Heart right ventricle (tissue), 16 donors: ENCODE measurements at regions not wholly inside any gene's neighbourhood (a gene's known extent, or its start where the extent isn't known, plus 50 kb on each side); places are given as distances from the start of the nearest gene placed in this dataset.
"Not testable (repeated sequence)": the region's sequence is repeated elsewhere in the genome, so short reads cannot be mapped to it uniquely, and the experiment has no call there.

Experiments
- ATAC-seq, 8 donors: fragments of 200-7000 bp; cut with Tn5 transposase; one replicate each; pipeline ENCODE4 v1.9.1; 2020; ENCODE audit warnings: mild to moderate bottlenecking in 8 of 8, moderate library complexity in 8 of 8, moderate number of reproducible peaks in 1 of 8
- DNase-seq, 2 donors: peaks; one replicate each; pipeline ENCODE4 v3.0.0-alpha.2; 2020
- H3K27ac ChIP-seq, 10 donors: fragments of 200-600 bp; sonication (generic) in 2 of 10; one replicate each; pipeline versions ENCODE4 v1.5.0 to v1.8.0; 2020 to 2022; ENCODE audit warnings: mild to moderate bottlenecking in 3 of 10
- H3K27me3 ChIP-seq, 7 donors: fragments of 200-600 bp; one replicate each; pipeline ENCODE4 v1.8.0; 2021 to 2022; ENCODE audit warnings: mild to moderate bottlenecking in 2 of 7
- H3K36me3 ChIP-seq, 9 donors: fragments of 200-600 bp; sonication (generic) in 1 of 9; one replicate each; pipeline versions ENCODE4 v1.5.0 to v1.8.0; 2020 to 2022; ENCODE audit warnings: mild to moderate bottlenecking in 2 of 9
- H3K4me1 ChIP-seq, 9 donors: fragments of 200-600 bp; sonication (generic) in 1 of 9; one replicate each; pipeline versions ENCODE4 v1.5.0 to v1.8.0; 2020 to 2022; ENCODE audit warnings: mild to moderate bottlenecking in 4 of 9
- H3K4me3 ChIP-seq, 10 donors: fragments of 200-600 bp; sonication (generic) in 2 of 10; one replicate each; pipeline versions ENCODE4 v1.5.0 to v1.8.0; 2020 to 2022; ENCODE audit warnings: mild to moderate bottlenecking in 7 of 10, moderate library complexity in 2 of 10
- H3K9me3 ChIP-seq, 11 donors: fragments of 200-600 bp in 10 of 11; sonication (generic) in 2 of 11; one replicate each; pipeline versions ENCODE4 v1.5.0 to v1.8.0; 2013 to 2022; ENCODE audit warnings: mild to moderate bottlenecking in 2 of 11, control low read depth in 1 of 11, moderate library complexity in 1 of 11
- CTCF ChIP-seq, 9 donors: fragments of 200-600 bp; sonication (generic) in 2 of 9; IDR thresholded peaks; one replicate each; pipeline versions ENCODE4 v1.5.0 to v1.8.0; 2021 to 2022; ENCODE audit warnings: antibody characterized with exemption in 9 of 9, mild to moderate bottlenecking in 5 of 9, moderate library complexity in 1 of 9
- WGBS, 2 donors: extraction: QIAGEN DNeasy Blood & Tissue Kit; methylation state at CpG; one replicate each; pipeline ENCODE4 v1.1.7; 2013; ENCODE audit warnings: inconsistent platforms in 1 of 2; 5-methylcytosine and 5-hydroxymethylcytosine counted together
- intact Hi-C, 10 donors: fragments of 100-400 bp; cut with DNase I; formaldehyde crosslinking; loops; one replicate each; pipeline versions ENCODE4 v1.11.1 to v1.14.2; 2022
- donor health status: Arrhythmogenic right ventricular cardiomyopathy.
- donor health status: ischemic (EF 13 %, LVEDD 7.1; RV severe dilation, severe dysfunction).
- donor health status: healthy with polysubstance abuse.
- donor health status: DM: no; HTN: yes; CAD: no.
- donor health status: DM: no; HTN: no; CAD: no.
- donor health status: ischemic (EF 25% LVEDD 6.9; RV normal size, moderate dysfunction).
- donor health status: ischemic (EF 25% LVEDD 5.7; RV mildly dilated, moderate dysfunction).
- donor health status: healthy.
- donor health status: DM: yes; HTN: yes; CAD: no.
- donor health status: Ischemic cardiomyopathy.
- donor health status: ischemic (EF 35%, LVEDD 5.7; RV mildly dilated, moderate dysfunction).
- donor health status: nonischemic (EF 11% LVEDD 7.7; RV severe dilation, severe dysfunction).
- donor health status: DM: yes; HTN: yes; CAD: no.
- donor health status: PGD.
- donor health status: ischemic (EF 29% LVEDD 5.4; RV normal size, mild dysfunction).
- donor health status: nonischemic (EF 23%, LVEDD 6.1; RV moderate dilation, normal function).

GRCh38 chr2:31805688-31806087 is 205.1 kb downstream of the MEMO1 start:
- ATAC-seq (no peak), DNase-seq (no peak)
- H3K27ac ChIP-seq = no peak overlapping the region
- WGBS, 2 donors = 82 to 85% methylated on average over 16 of the region's 16 CpGs
- intact Hi-C loops = no loop called here
- TF ChIP-seq CTCF (IDR thresholded peaks at IDR 0.05) = no peak
- no peaks in the 10 kb centered on the region for H3K36me3 ChIP-seq
- H3K27me3 ChIP-seq = peaks cover 0 to 5% (median 0%) of the 10 kb centered on the region in 7 donors
- no peak overlapping the region for H3K4me3 ChIP-seq
- peaks cover 0 to 7% (median 0%) of the 10 kb centered on the region in 9 donors for H3K4me1 ChIP-seq
- H3K9me3 ChIP-seq = no peaks in the 10 kb centered on the region

- intact Hi-C loops, DNase-seq, H3K9me3 ChIP-seq, ATAC-seq, H3K4me3 ChIP-seq, H3K4me1 ChIP-seq, H3K27ac ChIP-seq, H3K27me3 ChIP-seq, H3K36me3 ChIP-seq: not testable (repeated sequence)
- 54 to 58% methylated on average over 42 to 44 of the region's 44 CpGs for WGBS, 2 donors
Observed at GRCh38 chr2:31803481-31804153, 207.2 kb downstream of the MEMO1 start.

- Histone ChIP-seq H3K36me3 (no peaks in the 10 kb centered on the region), H3K4me1 (no peaks in the 10 kb centered on the region), H3K9me3 (peaks cover 0 to 11% (median 0%) of the 10 kb centered on the region in 11 donors), H3K4me3 (no peak overlapping the region), H3K27ac (no peak overlapping the region), H3K27me3 (peaks cover 0 to 5% (median 0%) of the 10 kb centered on the region in 7 donors)
- intact Hi-C loops = no loop called here
- DNase-seq = no peak
- TF ChIP-seq CTCF (IDR thresholded peaks at IDR 0.05) = no peak
- ATAC-seq = no peak
- WGBS, 2 donors = 93 to 95% methylated on average over 7 of the region's 7 CpGs
Observed at GRCh38 chr2:31802711-31803110, 208.1 kb downstream of the MEMO1 start.

GRCh38 chr2:31799282-31799681 is 211.5 kb downstream of the MEMO1 start:
- H3K27ac ChIP-seq, H3K4me1 ChIP-seq, DNase-seq, H3K36me3 ChIP-seq, intact Hi-C loops, H3K27me3 ChIP-seq, ATAC-seq, H3K4me3 ChIP-seq: not testable (repeated sequence)
- 80 to 85% methylated on average over 4 of the region's 4 CpGs for WGBS, 2 donors
- peaks cover 0 to 37% (median 0%) of the 10 kb centered on the region in 11 donors for H3K9me3 ChIP-seq

GRCh38 chr2:31788273-31788672 is 207.5 kb upstream of the SRD5A2 start:
- peaks cover 0 to 8% (median 0%) of the 10 kb centered on the region in 11 donors for H3K9me3 ChIP-seq
- 85 to 92% methylated on average over 4 of the region's 4 CpGs for WGBS, 2 donors
- H3K4me3 ChIP-seq = no peak overlapping the region
- no peak for ATAC-seq
- intact Hi-C loops = no loop called here
- no peak for DNase-seq
- TF ChIP-seq CTCF (IDR thresholded peaks at IDR 0.05) = no peak
- no peaks in the 10 kb centered on the region for H3K4me1 ChIP-seq
- no peaks in the 10 kb centered on the region for H3K27me3 ChIP-seq
- no peak overlapping the region for H3K27ac ChIP-seq
- no peaks in the 10 kb centered on the region for H3K36me3 ChIP-seq
